GM12892 (cell line): ENCODE measurements at regions not wholly inside any gene's neighbourhood (a gene's known extent, or its start where the extent isn't known, plus 50 kb on each side); places are given as distances from the start of the nearest gene placed in this dataset.

Source experiments
- POLR2A ChIP-seq: IDR thresholded peaks from 2 replicates; pipeline ENCODE4 v1.6.1; 2011; ENCODE audit warnings: low read depth, low read length, control low read depth
- POLR2AphosphoS5 ChIP-seq: IDR thresholded peaks from 2 replicates; pipeline ENCODE4 v1.6.1; 2011; ENCODE audit warnings: low read depth, low read length, control low read depth
- TAF1 ChIP-seq: IDR thresholded peaks from 2 replicates; pipeline ENCODE4 v1.6.1; 2011; ENCODE audit warnings: low read depth, mild to moderate bottlenecking, control low read depth, low read length, borderline replicate concordance

DNA sequence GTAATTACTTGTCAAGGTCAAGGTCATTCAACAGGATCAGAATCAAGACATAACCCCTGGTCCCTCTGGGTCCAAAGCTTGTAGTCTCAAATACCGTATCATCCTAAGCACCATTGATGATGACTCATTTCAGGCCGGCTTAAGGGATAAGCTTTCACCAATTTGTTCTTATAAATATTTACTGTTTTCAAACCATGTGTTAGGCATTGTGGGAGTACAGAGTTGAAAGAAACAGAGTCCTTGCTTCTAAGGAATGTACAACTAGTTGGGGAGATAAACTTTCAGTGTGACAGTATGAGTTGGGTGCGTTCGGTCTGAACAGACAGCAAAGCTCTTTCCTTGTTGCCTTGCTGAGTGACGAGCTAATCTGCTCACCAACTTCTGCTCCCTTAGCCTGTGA, 183.5 kb upstream of the MAF start:
- TF ChIP-seq POLR2AphosphoS5 (no peak), POLR2A (no peak), TAF1 (no peak)
